ENCODE measurements at regions not wholly inside any gene's neighbourhood (a gene's known extent, or its start where the extent isn't known, plus 50 kb on each side); places are given as distances from the start of the nearest gene placed in this dataset.

DNA sequence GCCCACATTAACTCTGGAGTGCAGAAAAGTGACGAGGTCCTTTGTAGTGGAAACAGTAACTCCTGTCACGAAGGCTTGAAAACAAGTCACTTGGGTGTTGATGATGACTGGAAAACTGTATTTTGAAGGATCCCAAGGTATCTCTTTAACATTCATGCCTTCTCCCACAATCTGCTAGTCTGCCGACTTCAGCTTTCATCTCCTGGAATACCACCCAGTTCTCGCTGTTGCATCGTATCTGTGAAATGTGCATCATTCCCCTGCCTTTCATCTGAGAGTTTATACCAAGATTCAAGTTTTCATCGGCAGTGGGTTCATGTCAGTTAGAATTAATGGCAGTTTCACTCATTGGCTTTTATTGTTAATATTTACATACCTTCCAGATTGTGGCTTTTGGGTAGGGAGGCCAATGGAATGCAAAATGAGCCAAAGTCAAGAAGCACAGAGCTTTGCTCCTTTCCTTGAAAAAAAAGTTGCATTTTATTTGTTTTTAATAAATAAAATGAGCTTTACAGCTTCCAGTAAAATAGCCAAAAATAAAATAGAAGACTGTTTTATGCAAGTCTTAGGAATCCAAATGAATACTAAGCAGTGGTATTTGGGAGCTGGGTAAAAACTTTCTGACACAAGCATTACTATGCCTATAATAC lies 575.2 kb upstream of the WWC1 start:
- no peaks in the 10 kb centered on the region for H3K9me2 ChIP-seq (replicated peaks; ENCODE audit: insufficient read depth, low read length)
- no peak overlapping the region for H3K4me3 ChIP-seq (ENCODE audit: insufficient read depth, low read length, poor library complexity, severe bottlenecking)
- H3K9me3 ChIP-seq (ENCODE audit: insufficient read depth, low read length): no peaks in the 10 kb centered on the region
- TF ChIP-seq CTCF (IDR thresholded peaks at IDR 0.05; ENCODE audit: insufficient read depth, low read length, poor library complexity, severe bottlenecking): no peak
- H2AFZ ChIP-seq (ENCODE audit: low read depth, low read length, severe bottlenecking): no peak overlapping the region
- H3K4me2 ChIP-seq (ENCODE audit: low read depth, low read length, poor library complexity, severe bottlenecking): no peak overlapping the region
- no peaks in the 10 kb centered on the region for H3K79me2 ChIP-seq (ENCODE audit: insufficient read depth, low read length)
- H3K36me3 ChIP-seq (ENCODE audit: low read length): no peaks in the 10 kb centered on the region
- no peaks in the 10 kb centered on the region for H3F3A ChIP-seq (ENCODE audit: insufficient read depth)
- H4K20me1 ChIP-seq (ENCODE audit: low read depth, low read length): no peaks in the 10 kb centered on the region
- no peak overlapping the region for H3K9ac ChIP-seq (ENCODE audit: low read length)
- H3K27me3 ChIP-seq (ENCODE audit: low read length): no peaks in the 10 kb centered on the region
- H3K27ac ChIP-seq (ENCODE audit: low read depth, low read length): no peak overlapping the region

GRCh38 chr5:167720259-167720658 lies 571.2 kb upstream of the WWC1 start:
- no peaks in the 10 kb centered on the region for H3K79me2 ChIP-seq (ENCODE audit: insufficient read depth, low read length)
- H3F3A ChIP-seq (ENCODE audit: insufficient read depth): no peaks in the 10 kb centered on the region
- no peak overlapping the region for H3K4me3 ChIP-seq (ENCODE audit: insufficient read depth, low read length, poor library complexity, severe bottlenecking)
- no peaks in the 10 kb centered on the region for H4K20me1 ChIP-seq (ENCODE audit: low read depth, low read length)
- H3K9me3 ChIP-seq (ENCODE audit: insufficient read depth, low read length): no peaks in the 10 kb centered on the region
- no peak overlapping the region for H3K27ac ChIP-seq (ENCODE audit: low read depth, low read length)
- no peaks in the 10 kb centered on the region for H3K27me3 ChIP-seq (ENCODE audit: low read length)
- TF ChIP-seq EZH2phosphoT487 (conservative IDR thresholded peaks at IDR 0.05; ENCODE audit: low read length) (no peak), CTCF (IDR thresholded peaks at IDR 0.05; ENCODE audit: insufficient read depth, low read length, poor library complexity, severe bottlenecking) (no peak)
- H3K9ac ChIP-seq (ENCODE audit: low read length): no peak overlapping the region
- no peaks in the 10 kb centered on the region for H3K9me2 ChIP-seq (replicated peaks; ENCODE audit: insufficient read depth, low read length)
- no peak overlapping the region for H2AFZ ChIP-seq (ENCODE audit: low read depth, low read length, severe bottlenecking)
- no peaks in the 10 kb centered on the region for H3K36me3 ChIP-seq (ENCODE audit: low read length)
- H3K4me2 ChIP-seq (ENCODE audit: low read depth, low read length, poor library complexity, severe bottlenecking): no peak overlapping the region

GRCh38 chr5:167720676-167721260 lies 570.7 kb upstream of the WWC1 start:
- no peak overlapping the region for H3K4me3 ChIP-seq (ENCODE audit: insufficient read depth, low read length, poor library complexity, severe bottlenecking)
- no peak overlapping the region for H2AFZ ChIP-seq (ENCODE audit: low read depth, low read length, severe bottlenecking)
- no peaks in the 10 kb centered on the region for H3K79me2 ChIP-seq (ENCODE audit: insufficient read depth, low read length)
- H3K9me2 ChIP-seq (replicated peaks; ENCODE audit: insufficient read depth, low read length): no peaks in the 10 kb centered on the region
- H3F3A ChIP-seq (ENCODE audit: insufficient read depth): no peaks in the 10 kb centered on the region
- H4K20me1 ChIP-seq (ENCODE audit: low read depth, low read length): no peaks in the 10 kb centered on the region
- H3K36me3 ChIP-seq (ENCODE audit: low read length): no peaks in the 10 kb centered on the region
- H3K9me3 ChIP-seq (ENCODE audit: insufficient read depth, low read length): no peaks in the 10 kb centered on the region
- H3K4me2 ChIP-seq (ENCODE audit: low read depth, low read length, poor library complexity, severe bottlenecking): no peak overlapping the region
- no peak overlapping the region for H3K27ac ChIP-seq (ENCODE audit: low read depth, low read length)
- TF ChIP-seq EZH2phosphoT487 (conservative IDR thresholded peaks at IDR 0.05; ENCODE audit: low read length) (no peak), CTCF (IDR thresholded peaks at IDR 0.05; ENCODE audit: insufficient read depth, low read length, poor library complexity, severe bottlenecking) (no peak)
- H3K27me3 ChIP-seq (ENCODE audit: low read length): no peaks in the 10 kb centered on the region
- H3K9ac ChIP-seq (ENCODE audit: low read length): no peak overlapping the region

Data from SU-DHL-6 (cell line).